ENCODE measurements at regions not wholly inside any gene's neighbourhood (a gene's known extent, or its start where the extent isn't known, plus 50 kb on each side); places are given as distances from the start of the nearest gene placed in this dataset.
"Not testable (repeated sequence)": the region's sequence is repeated elsewhere in the genome, so short reads cannot be mapped to it uniquely, and the experiment has no call there.

DNA sequence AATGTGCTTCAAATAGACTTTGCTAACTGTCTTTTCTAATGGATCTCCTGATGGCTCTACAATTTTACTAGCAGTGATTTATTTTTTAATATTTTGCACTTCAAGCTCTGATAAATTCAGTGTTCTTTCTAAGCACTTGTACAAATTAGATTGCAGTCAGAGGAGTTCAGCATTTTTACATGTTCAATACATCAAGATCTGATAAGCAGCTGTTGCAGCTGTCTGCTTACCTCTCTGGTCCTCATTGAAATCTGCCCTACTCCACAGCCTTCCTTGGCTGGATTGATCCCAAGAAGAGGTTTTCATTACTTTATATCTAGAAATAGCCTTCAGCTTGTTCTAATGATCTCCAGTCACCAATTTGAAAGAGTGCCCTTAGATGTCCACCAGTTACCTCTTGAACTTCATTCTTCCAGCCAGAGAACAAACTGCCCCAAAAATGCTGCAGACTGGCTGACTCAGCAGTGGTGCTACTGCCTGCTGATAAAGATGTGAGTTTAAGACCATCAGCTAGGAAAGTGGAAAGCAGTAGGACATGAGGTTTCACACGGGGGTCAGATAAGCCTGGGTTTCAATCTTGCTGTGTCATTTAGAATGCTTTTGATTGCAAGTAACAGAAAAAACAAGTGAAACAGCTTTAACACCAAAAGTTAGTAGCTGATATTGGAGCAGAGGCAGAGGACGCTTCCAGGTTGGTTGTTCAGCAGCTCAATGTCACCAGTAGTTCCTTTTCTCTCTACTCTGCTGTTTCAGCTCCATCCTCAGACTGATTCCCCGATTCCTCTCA is 350.9 kb upstream of the NPVF start:
- ChIA-PET POLR2A (no interaction called here), CTCF (interaction anchor here (1.4 kb wide), 1 partner anchor 10 kb away, joined by 5 read pairs; no protein-coding TSS in a partner anchor)

DNA sequence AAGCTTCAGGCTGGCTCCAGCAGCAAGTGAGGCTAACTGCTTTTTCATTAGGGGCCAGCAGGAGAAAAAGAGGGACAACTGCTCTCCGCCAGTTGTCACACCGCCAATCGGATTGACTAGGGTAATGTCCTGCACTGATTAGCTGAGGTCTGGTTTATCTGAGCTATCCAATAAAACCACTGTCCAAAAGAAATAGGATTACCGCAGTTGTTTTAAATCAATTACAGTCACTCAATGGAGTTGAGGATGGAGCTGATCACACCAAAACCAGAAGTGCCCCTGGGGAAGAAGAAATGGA is 351.4 kb upstream of the NPVF start:
- ChIA-PET CTCF (interaction anchor here (1.4 kb wide), 1 partner anchor 9 kb away, joined by 5 read pairs; no protein-coding TSS in a partner anchor), POLR2A (no interaction called here)

GRCh38 chr7:25580141-25580540 is 351.9 kb upstream of the NPVF start:
- ChIA-PET POLR2A (no interaction called here), CTCF (no interaction called here)

DNA sequence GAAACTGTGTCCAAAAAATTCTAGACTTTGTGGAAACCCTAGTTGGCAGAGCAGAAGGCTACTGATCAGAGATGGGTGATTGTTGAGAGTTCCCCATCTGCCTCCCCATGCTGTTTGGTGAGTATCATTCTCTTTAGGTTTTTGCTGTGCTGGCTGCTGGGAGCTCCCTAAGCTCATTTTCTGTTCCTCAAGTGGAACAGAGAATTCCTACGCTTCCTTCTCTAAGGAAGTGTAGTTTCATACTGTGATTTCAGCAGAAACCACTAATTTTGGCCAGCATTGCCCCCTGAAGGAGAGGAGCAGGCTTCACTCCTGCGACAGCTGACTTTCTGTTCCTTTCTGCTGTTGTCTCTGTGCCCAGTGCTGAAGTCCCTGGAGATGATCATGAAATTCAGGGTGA is 355.3 kb upstream of the NPVF start:
- ChIA-PET POLR2A (no interaction called here), CTCF (no interaction called here)

DNA sequence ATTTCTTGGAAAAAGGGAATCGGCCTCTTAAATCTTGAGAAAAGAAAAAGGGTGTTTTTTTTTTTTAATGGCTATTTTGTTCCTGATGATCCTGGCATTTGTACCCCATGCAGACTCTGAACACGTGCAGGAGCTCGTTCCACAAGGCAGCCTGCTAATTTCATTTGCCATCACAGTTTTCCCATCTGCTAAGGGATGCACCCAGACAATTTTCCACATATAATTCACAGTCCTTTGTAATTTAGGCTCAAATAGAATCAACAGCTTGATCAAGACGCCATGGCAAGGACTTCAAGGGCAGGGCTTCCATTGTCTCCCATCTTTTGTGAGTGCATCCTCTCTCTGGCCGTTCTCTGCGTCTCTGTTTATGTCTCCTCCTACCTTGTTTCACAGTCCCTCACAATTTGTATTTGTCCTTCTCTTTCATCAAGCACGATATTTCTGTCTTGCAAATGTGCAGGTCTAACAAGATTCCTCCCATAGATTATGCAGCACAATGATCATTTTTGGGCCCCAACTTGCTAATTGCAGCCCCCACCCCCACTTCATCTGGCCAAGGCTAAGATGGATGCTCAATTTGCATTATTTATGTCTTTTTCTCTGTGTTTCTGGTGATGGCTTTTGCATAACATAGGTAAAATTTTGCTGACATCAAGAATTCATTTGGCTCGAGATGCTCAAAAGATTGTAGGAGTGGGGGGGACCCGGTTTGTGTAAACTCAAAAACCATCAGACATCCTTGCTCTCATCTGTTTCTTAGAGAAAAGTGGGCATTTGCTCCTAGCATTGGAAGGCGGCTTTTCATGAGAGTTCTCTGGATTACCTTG is 356.0 kb upstream of the NPVF start:
- POLR2A ChIA-PET: no interaction called here
- CTCF ChIA-PET: no interaction called here

GRCh38 chr7:25586513-25586912 is 358.2 kb upstream of the NPVF start:
- POLR2A ChIA-PET: no interaction called here
- CTCF ChIA-PET: no interaction called here

DNA sequence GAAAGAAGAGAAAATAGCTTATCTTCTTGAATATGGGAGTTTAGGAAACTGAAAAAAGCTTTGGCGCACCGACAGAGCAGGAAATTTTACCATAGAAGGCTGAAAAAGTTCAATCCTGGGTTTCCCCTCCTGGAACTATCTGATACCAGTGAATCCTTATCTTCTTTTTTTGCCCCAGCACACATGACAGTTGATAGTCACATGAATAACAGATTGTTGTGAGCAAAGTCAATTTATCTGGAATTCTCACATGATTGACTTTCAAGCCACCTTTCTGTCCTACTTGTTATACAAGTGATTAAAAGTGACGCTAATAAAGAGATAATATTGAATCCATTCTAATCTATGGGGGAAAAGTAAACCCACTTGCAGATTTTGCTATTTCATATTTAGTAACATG is 365.8 kb upstream of the NPVF start:
- ChIA-PET POLR2A (no interaction called here), CTCF (no interaction called here)

GRCh38 chr7:25594728-25595127 is 366.4 kb upstream of the NPVF start:
- CTCF ChIA-PET: no interaction called here
- POLR2A ChIA-PET: no interaction called here

GRCh38 chr7:25595996-25596395 is 367.7 kb upstream of the NPVF start:
- POLR2A ChIA-PET: no interaction called here
- CTCF ChIA-PET: no interaction called here

DNA sequence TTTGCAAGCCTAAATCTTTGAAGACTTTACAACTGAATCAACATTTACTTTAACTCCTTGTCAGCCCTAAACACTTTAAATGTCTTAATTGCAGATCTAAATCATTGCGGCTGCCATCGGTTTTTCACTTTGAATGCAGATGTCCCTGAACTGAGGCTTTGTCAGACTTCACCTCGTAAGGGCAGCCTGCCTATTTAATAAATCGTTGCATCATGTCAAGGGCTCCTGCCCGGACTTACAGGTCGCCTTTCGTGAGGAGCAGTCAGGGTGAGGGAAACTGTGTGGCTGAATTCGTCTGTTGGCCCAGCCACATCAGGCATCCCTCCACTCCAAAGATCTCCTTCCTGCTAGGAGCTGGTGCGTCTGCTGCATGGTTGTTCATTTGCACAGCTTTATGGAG is 368.2 kb upstream of the NPVF start:
- ChIA-PET CTCF (no interaction called here), POLR2A (no interaction called here)

DNA sequence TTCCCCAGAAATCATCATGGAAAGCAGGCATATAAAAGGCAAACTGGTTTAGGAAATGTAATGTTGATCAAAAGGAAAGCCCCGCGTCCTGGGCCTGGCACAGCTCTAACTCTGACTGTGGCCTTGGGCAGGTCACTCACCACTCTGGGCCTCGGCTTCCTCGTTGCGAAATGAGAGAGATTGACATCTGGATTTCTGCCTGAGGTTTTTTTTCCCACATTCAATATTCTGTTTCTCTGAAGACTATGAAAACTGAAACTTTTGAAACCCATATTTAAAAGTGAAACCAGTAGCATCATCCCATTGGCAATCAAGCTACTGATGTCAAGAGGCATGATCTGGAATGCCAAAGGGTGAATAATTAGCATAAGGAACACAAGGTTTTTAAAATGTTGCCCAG is 369.7 kb upstream of the NPVF start:
- ChIA-PET CTCF (no interaction called here), POLR2A (no interaction called here)

DNA sequence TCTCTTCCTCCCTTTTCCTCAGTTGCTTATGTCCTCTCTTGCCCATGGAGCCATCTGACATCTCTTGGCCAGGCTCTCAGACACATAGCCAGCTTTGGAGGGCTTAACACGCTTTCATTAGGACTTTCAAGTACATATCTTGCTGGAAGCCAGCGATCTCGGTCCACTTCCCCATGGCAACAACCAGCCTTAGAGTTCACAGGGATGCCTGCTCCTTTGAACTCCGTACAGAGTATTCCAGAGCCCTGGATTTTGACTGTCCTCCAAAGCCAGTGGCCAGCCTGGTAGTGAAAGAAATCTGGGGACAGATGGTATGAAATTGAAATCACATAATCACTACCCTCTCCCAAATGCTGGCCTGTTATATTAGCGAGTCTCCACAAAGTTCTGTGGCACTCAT is 370.5 kb upstream of the NPVF start:
- ChIA-PET CTCF (no interaction called here), POLR2A (no interaction called here)

DNA sequence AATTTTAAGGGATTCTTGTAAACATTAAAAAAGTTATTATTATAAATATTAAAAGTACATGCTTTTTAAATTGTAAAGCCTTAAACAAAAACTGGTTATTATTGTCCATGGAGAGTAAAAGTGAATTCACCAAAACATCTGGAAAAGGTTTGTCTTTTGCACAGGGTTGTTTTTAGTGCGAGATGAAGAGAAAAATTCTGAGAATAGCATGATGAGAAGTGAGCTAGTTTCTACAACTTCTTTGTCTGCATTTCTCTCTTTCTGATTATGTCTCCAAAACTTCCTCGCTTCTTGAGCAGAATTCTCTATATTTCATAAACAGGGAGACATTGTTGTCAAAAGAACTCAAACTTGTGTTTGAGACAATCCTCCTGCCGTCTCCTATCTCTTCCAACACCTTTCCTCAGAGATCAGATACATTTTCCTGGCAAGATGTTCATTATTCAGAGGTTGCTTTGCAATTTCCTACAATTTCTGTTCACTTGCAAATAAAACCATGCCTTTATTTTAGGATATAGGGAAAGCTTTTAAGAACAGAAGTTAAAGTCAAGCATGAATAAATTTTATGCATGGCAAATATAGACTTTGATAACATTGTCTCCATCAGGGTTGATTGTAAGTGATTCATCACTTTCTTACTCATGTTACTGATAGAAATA is 372.1 kb upstream of the NPVF start:
- CTCF ChIA-PET: no interaction called here
- POLR2A ChIA-PET: no interaction called here

GRCh38 chr7:25602730-25603426 is 374.6 kb upstream of the NPVF start:
- POLR2A ChIA-PET, CTCF ChIA-PET: not testable (repeated sequence)

DNA sequence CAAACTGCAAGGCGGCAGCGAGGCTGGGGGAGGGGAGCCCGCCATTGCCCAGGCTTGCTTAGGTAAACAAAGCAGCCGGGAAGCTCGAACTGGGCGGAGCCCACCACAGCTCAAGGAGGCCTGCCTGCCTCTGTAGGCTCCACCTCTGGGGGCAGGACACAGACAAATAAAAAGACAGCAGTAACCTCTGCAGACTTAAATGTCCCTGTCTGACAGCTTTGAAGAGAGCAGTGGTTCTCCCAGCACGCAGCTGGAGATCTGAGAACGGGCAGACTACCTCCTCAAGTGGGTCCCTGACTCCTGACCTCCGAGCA is 375.1 kb upstream of the NPVF start:
- CTCF ChIA-PET, POLR2A ChIA-PET: not testable (repeated sequence)

- ChIA-PET POLR2A (no interaction called here), CTCF (no interaction called here)
These were observed 382.9 kb upstream of the NPVF start for GRCh38 chr7:25611196-25611595.

- CTCF ChIA-PET: no interaction called here
- POLR2A ChIA-PET: no interaction called here
These were observed 385.6 kb upstream of the NPVF start for GRCh38 chr7:25613912-25614311.

DNA sequence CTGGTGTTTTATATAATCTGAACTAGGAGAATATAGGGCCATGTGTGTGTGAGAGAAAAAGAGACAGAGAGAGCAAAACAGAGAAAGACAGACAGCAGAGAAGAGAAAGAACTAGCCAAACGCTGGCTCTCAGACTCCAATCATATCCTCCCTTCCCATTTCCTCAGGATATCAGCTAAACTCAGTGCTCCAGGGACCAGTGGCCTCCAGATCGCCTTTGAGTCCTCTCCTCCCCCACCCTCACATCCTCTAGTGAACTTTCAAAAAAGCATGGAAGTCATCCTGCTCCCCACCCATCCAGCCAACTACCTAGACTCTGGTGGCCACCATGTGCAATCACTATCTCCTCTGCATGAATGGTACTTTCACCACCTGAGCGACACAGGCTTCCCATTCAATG is 386.1 kb upstream of the NPVF start:
- CTCF ChIA-PET: no interaction called here
- POLR2A ChIA-PET: no interaction called here

DNA sequence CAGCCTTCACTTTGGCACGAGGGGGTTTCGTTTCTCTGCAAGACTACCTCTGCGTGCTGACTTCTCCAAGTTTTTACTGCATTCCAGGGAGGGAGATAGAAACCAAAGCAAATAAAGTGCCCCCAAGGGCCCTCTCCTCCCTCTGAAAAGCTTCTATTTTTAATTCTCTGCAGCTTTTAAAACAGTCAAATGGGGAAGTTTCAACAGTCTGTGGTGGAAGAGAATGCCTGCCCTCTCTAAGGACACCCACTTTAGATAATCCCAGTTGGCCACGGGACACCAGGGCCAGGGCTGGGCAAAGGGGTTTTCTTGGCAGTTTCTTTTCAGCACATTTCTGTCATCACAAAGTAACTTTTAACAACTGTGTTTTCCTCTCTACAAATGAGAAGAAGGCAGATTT is 386.7 kb upstream of the NPVF start:
- ChIA-PET CTCF (no interaction called here), POLR2A (no interaction called here)

DNA sequence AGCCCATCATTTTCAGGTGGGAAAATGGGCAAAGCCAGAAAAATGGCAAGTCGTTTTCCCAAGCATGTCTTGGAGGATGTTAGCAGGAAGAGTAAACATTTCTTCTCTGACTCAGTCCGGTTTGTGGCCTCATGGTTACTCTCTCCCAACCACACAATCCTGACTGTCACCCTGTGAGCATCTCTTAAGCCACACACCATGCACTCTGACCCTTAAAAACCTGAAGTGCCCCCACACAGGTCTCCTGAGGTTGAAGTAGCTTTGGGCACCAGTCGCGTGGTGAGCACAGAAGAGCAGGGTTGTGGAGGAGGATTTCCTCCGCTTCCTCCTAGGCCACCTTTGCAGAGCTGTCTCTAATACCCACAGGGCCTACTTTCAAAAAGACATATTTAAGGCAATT is 387.3 kb upstream of the NPVF start:
- ChIA-PET CTCF (no interaction called here), POLR2A (no interaction called here)

- POLR2A ChIA-PET: no interaction called here
- CTCF ChIA-PET: no interaction called here
These were observed 388.9 kb upstream of the NPVF start for GRCh38 chr7:25617214-25617613.

Measured in activated CD8-positive, alpha-beta memory T cell treated with anti-CD3 and anti-CD28 coated beads for 36 hours (primary cell).